HG02885 (cell line): ENCODE measurements at regions not wholly inside any gene's neighbourhood (a gene's known extent, or its start where the extent isn't known, plus 50 kb on each side); places are given as distances from the start of the nearest gene placed in this dataset.
A peak's percentile ranks its signal among the peaks of the same experiment; 100 is the strongest.

ENCODE experiments used
- ATAC-seq: cut with Tn5 transposase; IDR thresholded peaks from one replicate; pipeline ENCODE4 v1.9.1; 2021; ENCODE audit warnings: mild to moderate bottlenecking; ENCODE audit not compliant: unreplicated experiment, poor library complexity

DNA sequence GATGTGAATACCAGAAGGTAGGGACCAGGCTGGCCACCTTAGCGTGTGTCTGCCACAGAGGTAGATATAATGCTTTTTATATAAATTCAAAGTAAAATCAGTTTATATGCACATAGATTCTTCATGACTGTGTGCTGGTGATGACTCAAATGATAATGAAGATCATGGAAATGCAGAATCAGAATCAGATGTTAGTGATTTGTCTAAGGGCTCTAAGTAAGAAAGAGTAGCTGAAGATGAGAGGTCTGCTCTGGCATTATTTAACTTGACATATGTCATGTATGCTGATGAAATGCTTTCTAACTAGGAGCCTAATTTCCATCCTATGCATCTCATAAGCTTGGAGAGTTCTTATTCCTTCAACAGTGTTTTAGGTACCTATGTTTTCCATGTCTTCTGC is 50.3 kb upstream of the DPH6 start:
- ATAC-seq = no peak

DNA sequence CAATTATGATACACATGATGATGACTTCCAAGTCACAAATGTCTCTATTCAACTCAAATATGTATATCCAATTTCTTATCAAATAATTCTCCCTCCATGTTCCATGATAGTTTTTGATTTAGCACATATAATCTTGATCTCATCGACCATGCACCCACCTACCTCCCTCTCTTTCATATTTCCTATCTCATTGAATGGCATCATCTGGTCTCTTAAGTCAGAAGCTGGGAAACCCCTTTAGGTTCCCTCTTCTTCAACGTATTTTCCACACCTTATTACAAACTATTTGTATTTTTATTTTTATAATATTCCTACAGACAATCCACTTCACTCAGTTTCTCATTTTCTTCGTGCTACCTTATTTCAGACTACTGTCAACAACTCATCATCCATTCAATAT is 56.9 kb upstream of the DPH6 start:
- peak; percentile 33 for ATAC-seq

DNA sequence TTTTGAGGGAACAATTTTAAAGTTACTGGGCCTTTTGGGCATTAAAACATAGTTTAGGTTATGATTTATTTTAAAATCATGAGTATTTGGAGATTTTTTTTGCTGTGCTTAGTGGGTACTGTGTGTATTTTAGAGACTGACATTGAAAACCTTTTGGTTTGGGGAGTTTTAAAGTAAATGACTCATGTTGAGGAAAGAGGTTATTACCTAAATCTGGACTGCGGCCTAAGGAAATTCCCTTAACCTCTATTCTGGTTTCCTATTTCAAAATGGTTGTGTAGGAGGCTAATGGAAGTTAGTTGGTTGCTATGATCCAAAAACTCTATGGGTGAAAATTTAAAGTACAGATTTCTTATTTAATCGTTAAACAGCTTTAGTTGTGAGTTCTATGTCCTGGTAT is 57.3 kb upstream of the DPH6 start:
- peak; percentile 72 for ATAC-seq

DNA sequence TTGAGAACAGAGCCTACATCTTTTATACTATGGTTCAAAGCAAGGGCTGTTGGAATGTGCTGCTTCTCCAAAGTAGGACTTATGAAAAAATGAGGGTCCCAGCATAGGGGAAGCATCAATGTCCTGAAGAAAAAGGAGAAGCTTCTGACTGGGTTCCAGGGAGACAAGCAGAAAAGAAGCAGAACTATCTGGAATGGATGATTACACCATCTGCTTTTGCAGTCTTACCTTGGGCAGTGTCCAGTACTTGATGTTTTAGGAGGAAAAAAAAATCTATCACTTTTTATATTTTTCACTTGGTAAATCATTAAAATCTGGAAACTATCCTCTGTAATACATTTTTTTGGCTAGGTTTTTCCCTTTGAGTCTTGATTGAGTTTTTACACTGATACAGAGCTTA is 57.9 kb upstream of the DPH6 start:
- ATAC-seq = no peak

DNA sequence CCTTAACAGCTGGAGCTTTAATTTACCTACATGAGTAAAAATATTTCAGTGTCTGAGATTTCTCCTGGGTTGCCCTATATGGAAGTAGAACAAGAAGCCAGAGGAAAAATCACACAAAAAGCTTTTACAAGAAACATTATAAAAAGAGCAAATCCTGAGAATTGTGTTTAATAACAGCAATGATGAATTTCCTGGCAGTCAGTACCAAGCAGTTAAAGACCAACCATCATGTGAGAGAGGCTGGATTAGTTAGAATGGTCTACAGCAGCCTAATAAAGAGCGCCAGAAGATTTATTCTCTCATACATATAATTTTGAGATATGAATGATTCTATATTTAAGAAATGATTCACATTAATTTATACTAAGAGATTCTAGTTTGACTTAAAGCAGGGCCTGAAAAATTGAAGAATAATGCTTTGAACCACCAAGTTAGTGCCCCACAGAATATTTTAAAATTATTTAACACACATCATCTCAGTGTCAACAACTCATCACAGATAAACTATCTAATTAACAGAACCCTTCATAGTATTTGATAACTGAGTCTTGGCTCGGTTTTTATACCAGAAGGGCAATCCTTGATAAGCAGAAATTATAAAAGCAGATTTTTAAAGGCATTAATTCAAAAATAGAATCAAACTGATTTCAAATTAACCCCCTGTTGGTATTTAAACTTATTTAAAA is 59.9 kb upstream of the DPH6 start:
- no peak for ATAC-seq

DNA sequence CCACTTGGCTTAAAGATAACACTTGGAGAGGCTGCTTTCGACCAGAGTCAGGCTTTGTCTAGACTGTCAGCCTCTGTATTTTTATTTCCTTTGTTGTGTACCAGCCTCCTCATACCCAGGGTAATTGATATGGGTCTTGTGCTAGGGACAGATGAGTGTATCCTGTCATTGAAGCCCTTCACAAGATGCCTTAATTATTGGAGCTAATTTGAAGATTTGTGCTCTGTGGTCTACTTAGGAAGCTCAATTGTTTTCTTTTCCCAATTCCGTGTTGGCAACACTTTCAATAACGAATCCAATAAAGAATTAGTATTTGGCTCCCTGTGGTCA is 60.5 kb upstream of the DPH6 start:
- no peak for ATAC-seq

DNA sequence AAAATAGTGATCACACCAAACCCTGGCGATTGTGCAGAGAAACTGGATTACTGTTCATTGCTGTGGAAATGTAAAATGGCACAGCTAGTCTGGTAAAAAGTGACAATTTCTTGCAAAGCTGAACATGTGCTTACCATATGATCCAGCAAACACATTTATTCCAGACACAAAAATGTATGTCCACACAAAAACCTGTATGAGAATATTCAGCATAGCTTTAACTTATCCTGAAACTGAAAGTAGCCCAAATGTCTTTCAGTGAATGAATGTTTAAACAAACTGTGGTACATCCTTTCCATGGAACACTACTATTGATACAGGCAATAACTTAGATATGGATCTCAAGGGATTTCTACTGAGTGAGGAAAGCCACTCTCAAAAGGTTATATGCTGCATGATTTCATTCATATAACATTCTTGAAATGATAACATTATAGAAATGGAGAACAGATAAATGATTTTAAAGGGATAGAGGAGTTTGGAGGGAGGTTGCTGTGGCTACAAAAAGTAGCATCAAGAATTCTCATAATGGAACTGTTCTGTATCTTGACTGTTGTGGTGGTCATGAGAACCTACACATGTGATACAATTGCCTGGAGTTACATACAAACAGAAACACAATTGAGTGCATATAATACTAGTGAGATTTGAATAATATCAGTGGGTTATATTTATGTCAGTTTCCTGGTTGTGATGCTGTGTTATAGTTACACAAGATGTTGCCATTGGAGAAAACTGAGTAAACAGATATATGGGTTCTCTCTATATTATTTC is 70.7 kb upstream of the DPH6 start:
- ATAC-seq = no peak

DNA sequence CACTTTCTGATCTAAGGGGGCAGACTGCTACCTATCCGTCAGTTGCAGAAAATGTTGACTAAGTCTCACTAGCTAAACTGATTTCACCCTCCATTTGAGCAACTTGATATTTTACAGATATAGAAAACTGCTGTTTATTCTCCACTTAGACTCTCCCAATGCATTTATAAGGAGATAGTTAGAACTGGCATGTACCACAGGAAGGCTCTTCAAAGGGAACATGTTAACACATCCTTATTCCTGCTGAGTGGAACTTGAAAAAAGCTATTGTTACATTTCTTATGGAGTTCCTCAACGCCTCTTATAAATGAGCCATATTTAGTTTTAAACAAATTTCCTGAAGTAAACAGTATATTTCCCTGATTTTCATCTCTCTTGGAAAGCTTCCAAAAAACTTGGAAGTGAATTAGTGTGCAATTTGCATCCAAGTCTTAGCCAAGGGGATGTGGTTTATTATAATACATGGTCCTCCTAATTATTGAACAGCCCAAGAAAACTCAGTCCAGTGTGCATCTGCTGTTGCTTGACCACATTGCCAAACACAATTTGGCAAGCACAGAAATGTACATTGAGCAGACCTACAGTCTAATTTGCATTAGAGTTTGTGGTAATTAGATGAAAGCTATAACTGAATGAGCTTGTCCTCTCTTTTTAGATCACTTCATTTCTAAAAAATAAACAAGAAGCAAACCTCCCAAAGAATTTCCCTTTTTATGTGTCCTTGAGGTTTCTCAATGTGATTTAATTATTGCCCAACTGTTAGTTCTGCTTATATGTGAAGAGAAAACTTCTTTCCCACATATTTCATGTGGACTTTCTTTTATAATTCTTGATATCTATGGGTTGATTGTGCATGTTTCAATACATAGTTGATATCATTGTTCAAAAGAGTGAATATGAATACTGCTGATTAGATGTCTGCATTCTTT is 72.6 kb upstream of the DPH6 start:
- ATAC-seq = no peak

DNA sequence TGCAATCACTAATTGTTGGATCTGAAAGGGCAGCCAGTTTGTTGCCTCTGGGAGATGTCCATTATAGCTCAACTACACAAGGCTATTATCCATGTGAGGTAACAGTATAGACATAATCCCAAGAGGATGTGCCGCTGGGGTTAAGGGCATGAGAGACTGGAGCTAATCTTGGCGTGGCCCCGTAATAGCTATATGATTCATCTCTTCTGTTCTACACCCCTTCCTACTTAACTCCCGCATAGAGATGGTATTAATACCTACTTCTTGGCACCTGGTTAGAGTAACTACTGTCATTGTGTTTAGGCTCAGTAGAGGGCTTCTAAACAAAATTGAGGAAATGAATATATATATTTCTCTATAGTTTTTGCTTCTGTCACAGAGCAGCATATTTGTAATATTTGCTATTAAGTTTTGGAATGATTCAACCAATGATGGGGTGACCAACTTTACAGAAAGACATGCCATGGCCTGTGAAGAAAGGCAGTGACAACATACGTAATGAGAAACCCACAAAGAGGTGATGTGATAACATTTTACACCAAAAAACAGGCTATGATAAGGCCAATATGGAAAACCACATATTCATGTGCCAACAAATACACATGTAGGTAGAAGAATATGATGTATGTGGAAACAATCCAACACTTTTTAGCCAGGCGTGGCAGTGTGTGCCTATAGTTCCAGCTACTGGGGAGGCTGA is 76.8 kb upstream of the DPH6 start:
- ATAC-seq = no peak

DNA sequence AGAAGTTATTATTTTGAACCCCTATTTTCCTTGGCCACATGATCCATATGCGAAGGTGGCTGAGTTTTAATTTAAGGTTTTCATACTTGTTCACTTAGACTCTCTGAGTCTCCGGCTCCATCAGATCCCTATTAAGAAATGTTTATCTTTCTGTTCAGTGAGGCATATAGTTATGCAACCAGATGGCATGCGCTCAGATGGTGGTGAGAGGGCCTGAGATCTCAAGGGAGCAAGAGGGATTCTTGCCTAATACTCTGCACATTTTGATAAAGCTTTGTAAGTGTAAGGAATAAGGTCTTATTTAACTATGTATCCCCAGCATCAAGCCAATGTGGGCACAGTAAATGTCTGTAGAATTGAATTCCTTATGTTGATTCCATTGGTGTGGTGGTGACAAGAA is 78.9 kb upstream of the DPH6 start:
- ATAC-seq = no peak

DNA sequence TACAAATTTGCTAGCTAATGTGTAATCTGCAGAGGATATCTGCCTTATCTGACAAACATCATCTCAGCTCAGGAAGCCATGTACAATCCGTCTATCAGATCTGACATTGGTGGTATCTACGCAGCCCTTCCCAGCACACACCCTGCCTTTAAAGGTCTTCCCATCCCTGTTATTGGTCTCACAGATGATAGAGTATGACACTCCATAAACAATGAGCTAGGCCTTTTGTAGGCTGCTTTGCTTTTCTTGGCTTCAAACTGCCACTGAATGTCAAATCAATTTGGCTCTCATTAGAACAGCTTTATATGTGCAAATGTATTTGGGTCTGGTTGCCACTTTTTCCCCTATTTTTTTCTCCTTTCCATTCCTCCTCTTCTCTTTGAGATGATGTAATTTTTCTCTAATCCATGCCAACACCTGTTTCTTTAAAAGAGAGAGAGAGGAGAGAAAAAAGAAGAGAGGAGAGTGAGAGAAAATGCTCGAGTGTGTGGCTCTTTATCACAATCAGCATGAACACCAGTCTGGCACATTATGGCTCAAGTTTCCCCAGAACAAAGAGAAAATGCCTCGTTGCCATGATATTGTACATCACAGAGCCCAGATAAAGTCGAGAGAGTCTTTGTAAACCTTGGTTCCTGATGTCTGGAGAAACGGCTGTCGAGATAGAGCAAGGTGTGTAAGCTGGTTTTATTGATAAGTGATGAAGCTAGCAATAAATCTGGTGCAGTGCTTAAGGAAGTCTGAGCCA is 80.8 kb upstream of the DPH6 start:
- ATAC-seq = no peak

DNA sequence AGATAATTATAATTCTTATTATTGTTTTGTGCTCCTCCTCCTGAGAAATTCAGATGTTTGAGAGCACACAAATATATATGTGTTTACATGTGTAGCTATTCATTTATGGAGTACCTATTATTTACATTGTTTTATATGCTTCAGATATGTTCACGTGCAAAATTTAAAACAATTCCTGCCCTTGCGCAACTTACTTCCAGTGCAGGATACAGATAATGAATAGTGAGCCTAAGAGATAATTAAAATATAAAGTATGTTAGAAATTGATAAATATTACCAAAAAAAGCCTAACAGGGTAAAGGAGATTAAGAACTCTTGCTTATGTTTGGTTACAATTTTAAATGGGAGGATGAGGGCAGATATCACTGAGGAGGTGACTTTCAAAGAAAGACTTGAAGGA is 81.7 kb upstream of the DPH6 start:
- no peak for ATAC-seq

DNA sequence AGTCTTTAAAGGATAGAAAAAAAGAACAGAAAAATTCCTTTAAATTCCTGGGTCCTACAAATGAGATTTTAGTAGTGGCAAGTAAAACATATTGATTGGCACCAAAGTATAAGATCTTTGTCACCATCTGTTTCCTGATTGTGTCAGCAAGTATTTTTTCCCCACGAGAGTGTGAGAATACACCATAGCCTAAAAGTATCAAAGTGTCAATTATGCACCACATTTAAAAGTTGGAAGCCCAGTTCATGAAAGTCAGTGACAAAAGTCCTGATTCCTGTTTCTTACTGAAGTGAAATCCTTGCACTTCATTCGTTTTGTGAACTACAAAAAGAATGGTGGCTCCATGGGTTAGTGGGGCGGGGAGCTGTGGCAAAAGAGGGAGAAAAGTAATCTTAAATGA is 83.8 kb upstream of the DPH6 start:
- ATAC-seq = no peak

DNA sequence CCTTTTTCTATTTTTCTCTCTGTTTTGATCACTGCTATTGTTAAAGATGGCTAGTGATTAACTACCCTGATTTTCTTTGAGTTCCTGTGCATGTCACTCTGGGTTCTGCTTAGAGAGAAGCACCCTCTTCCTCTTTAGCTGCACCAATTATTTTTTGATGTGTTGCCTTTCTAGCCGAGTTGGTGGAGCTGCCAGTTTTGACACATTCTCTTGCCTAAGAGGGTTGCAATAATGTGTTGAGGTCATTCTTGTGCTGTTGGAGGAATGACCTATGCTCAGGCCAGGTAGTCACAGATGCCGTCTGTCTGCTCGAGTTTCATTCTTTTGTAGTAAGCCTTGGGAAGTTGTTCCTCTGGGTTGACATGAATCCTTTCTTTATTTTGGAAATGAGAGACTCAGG is 84.6 kb upstream of the DPH6 start:
- no peak for ATAC-seq

DNA sequence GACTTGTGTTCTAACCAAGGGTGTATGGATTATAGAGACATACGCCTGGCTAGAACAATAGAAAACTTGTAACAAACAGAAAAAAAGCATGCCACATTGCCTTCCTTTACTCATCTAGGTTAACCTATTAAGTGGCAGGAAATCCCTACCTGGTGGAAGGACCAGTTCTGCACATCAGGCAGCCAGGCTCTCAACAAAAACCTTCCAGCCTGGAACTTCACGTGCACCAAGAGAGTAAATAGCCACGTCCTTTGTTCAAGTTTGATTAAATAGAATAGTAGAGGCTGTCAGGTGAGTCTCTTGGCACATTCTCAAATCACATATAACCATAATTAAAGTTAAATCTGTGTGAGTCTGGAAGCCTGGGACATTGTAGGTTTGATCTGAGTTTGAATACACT is 85.0 kb upstream of the DPH6 start:
- no peak for ATAC-seq

DNA sequence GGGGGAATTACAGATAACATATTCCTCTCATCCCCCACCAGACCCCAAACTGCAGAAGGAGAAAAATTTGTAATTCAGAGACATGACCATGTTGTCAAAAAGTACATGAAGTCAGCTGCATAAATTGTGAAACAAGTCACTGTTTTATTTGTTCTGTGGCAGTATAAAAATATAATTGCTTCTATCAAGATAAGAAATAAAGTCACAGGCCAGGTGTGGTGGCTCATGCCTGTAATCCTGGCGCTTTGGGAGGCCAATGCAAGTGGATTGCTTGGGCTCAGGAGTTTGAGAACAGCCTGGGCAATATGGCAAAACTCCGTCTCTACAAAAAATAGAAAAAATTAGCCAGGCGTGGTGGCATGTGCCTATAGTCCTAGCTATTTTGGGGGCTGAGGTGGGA is 87.7 kb upstream of the DPH6 start:
- no peak for ATAC-seq

DNA sequence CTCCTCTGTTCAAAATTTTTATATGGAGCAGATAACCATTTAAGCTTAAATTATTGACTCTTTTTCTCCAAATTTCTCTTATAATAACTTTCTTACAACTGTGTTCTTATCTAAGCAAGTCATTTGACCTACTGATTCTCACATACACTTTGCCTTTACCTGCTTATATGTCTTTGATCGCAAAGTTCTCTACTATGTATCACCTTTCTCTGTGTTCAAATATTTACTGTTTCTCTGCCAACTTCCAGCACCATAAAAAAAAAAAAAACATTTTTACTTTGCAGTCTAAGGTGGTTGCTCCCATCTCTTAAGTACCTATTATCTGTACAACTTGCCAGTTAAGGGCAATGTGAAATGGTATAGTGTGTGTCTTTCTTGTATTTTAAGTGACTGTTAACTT is 100.8 kb upstream of the DPH6 start:
- ATAC-seq = no peak

DNA sequence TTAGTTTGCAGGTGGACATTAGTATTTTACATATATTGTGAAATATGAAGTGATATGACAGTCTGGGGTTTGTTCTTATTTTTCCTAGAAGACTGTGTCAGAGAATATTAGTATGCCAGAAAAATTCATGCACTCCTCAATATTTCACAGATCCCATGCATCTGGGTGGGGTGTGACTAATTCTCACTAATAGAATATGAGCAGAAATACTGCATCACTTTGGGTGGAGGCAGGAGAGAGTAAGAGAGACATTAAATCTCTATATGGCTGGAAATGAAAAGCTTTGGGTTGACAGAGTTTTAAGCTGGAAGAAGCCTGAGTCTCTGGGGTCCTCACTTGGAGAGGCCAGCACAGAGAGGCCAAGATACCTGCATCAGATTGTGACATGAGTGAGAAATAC is 101.3 kb upstream of the DPH6 start:
- no peak for ATAC-seq

DNA sequence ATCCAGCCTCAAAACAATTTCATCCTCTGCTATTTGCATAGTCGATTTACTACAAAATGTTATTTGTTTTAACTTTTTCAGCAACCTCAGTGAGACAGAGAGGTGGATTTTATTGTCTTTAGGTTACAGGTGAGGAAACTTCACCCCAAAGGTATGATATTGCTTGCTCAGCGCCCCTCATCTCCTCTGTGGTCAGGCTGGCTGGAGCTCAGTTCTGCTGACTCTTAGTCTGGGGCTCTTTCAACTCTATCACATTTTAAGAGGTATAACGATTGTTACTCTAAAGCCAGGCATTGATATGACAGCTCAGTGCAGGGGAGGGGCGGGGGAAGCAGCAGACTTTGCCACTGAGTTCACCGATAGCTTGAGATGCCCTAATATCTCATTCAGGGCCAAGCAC is 103.0 kb upstream of the DPH6 start:
- no peak for ATAC-seq

DNA sequence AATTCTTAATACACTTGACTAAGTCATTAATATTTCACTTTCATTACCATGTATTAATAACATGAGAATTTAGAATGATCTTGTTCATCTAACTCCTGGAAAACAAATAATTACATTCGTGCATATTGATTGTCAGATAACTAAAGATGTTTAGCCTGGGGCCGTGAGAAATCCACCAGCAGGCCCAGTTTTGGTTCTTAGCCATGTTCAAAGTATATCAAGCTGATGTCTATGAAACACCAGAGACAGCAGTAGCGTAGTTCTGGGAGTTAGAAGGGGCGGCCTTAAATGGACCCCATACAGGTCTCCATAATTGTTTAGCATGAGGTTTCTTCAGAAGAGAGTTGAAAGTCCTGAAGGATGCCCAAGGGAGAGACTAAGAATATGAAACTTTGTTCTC is 103.6 kb upstream of the DPH6 start:
- no peak for ATAC-seq
